NCI-H1417 (cell line): ENCODE measurements at regions not wholly inside any gene's neighbourhood (a gene's known extent, or its start where the extent isn't known, plus 50 kb on each side); places are given as distances from the start of the nearest gene placed in this dataset.

ENCODE experiments used
- DNase-seq, 3 experiments: peaks; one replicate each; lab custom pipeline; 2025; lab: John Stamatoyannopoulos, UW

GRCh38 chr12:58583940-58584339, 336.4 kb downstream of the LRIG3 start:
- DNase-seq, result no peak

- peak in 1 of 3 experiments; percentile 15 for DNase-seq
Observed at GRCh38 chr12:58584880-58585279, 335.4 kb downstream of the LRIG3 start.

GRCh38 chr12:58586762-58587161, 333.5 kb downstream of the LRIG3 start:
- DNase-seq, result no peak

GRCh38 chr12:58588770-58589169, 331.5 kb downstream of the LRIG3 start:
- DNase-seq, result no peak

GRCh38 chr12:58592475-58593207, 327.7 kb downstream of the LRIG3 start:
- peak in 1 of 3 experiments; percentile 14 for DNase-seq

GRCh38 chr12:58593557-58594304, 326.6 kb downstream of the LRIG3 start:
- DNase-seq, result no peak

- no peak for DNase-seq
Observed at GRCh38 chr12:58596381-58596780, 323.9 kb downstream of the LRIG3 start.

- no peak for DNase-seq
Observed at GRCh38 chr12:58601529-58601928, 318.8 kb downstream of the LRIG3 start.

- no peak for DNase-seq
Observed at GRCh38 chr12:58602179-58602578, 318.1 kb downstream of the LRIG3 start.

GRCh38 chr12:58602736-58603135, 317.6 kb downstream of the LRIG3 start:
- no peak for DNase-seq

- DNase-seq, result no peak
Observed at GRCh38 chr12:58607805-58608204, 312.5 kb downstream of the LRIG3 start.

GRCh38 chr12:58608711-58609110, 311.6 kb downstream of the LRIG3 start:
- no peak for DNase-seq

- DNase-seq, result no peak
Observed at GRCh38 chr12:58615047-58615446, 305.3 kb downstream of the LRIG3 start.

GRCh38 chr12:58615576-58615975, 304.7 kb downstream of the LRIG3 start:
- no peak for DNase-seq

- DNase-seq, result no peak
Observed at GRCh38 chr12:58616618-58617017, 303.7 kb downstream of the LRIG3 start.

- no peak for DNase-seq
Observed at GRCh38 chr12:58621126-58621525, 299.2 kb downstream of the LRIG3 start.

GRCh38 chr12:58629376-58629775, 290.9 kb downstream of the LRIG3 start:
- DNase-seq, result no peak

- no peak for DNase-seq
Observed at GRCh38 chr12:58633479-58633878, 286.8 kb downstream of the LRIG3 start.

- peak in 2 of 3 experiments; percentile 86 to 99 for DNase-seq
Observed at GRCh38 chr12:58639318-58639934, 280.9 kb downstream of the LRIG3 start.

- peak in 1 of 3 experiments; percentile 44 for DNase-seq
Observed at GRCh38 chr12:58640314-58640713, 280.0 kb downstream of the LRIG3 start.

GRCh38 chr12:58645946-58646345, 274.4 kb downstream of the LRIG3 start:
- DNase-seq, result no peak

GRCh38 chr12:58647495-58647894, 272.8 kb downstream of the LRIG3 start:
- DNase-seq, result no peak

- DNase-seq, result no peak
Observed at GRCh38 chr12:58648176-58648575, 272.1 kb downstream of the LRIG3 start.
